ENCODE measurements at regions not wholly inside any gene's neighbourhood (a gene's known extent, or its start where the extent isn't known, plus 50 kb on each side); places are given as distances from the start of the nearest gene placed in this dataset.
"Not testable (repeated sequence)": the region's sequence is repeated elsewhere in the genome, so short reads cannot be mapped to it uniquely, and the experiment has no call there.

- not testable (repeated sequence) for TF ChIP-seq EZH2phosphoT487 (IDR thresholded peaks at IDR 0.05; ENCODE audit: insufficient read depth, low read depth); EZH2 (IDR thresholded peaks at IDR 0.05; ENCODE audit: insufficient read depth, poor library complexity, severe bottlenecking)
Measured at GRCh38 chr14:21788687-21789086, 115.1 kb upstream of the OR4E1 start.

All from GM23248 (cell line).